ENCODE measurements at regions not wholly inside any gene's neighbourhood (a gene's known extent, or its start where the extent isn't known, plus 50 kb on each side); places are given as distances from the start of the nearest gene placed in this dataset.

GRCh38 chr5:130795037-130795436, 370.0 kb downstream of the HINT1 start:
- BruUV-seq (replicated peaks) = no TSS peak
- intact Hi-C loops (cut with micrococcal nuclease) (no loop called here), in situ Hi-C loops (cut with MboI) (no loop called here)
- 3% methylated on average over 2 of the region's 2 CpGs for WGBS (ENCODE audit: insufficient coverage, low coverage, missing lambda C conversion rate)
- no peaks in the 10 kb centered on the region for H3K79me2 ChIP-seq (ENCODE audit: control insufficient read depth, insufficient read depth, low read length)
- POLR2A ChIA-PET = no interaction called here
- no peak for FAIRE-seq
- H3K4me1 ChIP-seq (replicated peaks in 1 of 2; ENCODE audit: control insufficient read depth in 2 of 2, insufficient read depth in 2 of 2, low read length in 2 of 2) = no peaks in the 10 kb centered on the region
- no peaks in the 10 kb centered on the region for H3K36me3 ChIP-seq (ENCODE audit: control insufficient read depth, insufficient read depth, low read length)
- H3K4me3 ChIP-seq = no peak overlapping the region
- H4K20me1 ChIP-seq (replicated peaks; ENCODE audit: control insufficient read depth, insufficient read depth, low read length) = no peaks in the 10 kb centered on the region
- H2AFZ ChIP-seq (ENCODE audit: low read depth, low read length) = no peak overlapping the region
- no peaks in the 10 kb centered on the region for H3K9me3 ChIP-seq (replicated peaks; ENCODE audit: control insufficient read depth, insufficient read depth, low read depth, low read length)
- ATAC-seq = no peak
- H3K27ac ChIP-seq (ENCODE audit: extremely low read depth, low read depth, low read length) = no peak overlapping the region
- H3K9me1 ChIP-seq (ENCODE audit: control insufficient read depth, insufficient read depth, low read length) = no peaks in the 10 kb centered on the region
- DNase-seq (ENCODE audit: extremely low read depth in 1 of 4, low spot score in 3 of 4) = no peak
- H3K4me2 ChIP-seq (ENCODE audit: insufficient read depth, low read length) = no peak overlapping the region
- H3K9ac ChIP-seq (ENCODE audit: insufficient read depth in 1 of 2, low read depth in 2 of 2, low read length in 2 of 2) = no peak overlapping the region
- no peaks in the 10 kb centered on the region for H3K27me3 ChIP-seq (ENCODE audit: control insufficient read depth in 2 of 2, insufficient read depth in 2 of 2, low read length in 2 of 2)
- CTCF ChIA-PET (ENCODE audit: low intra/inter-chr PET ratio) = no interaction called here
- TF ChIP-seq, protein P1, sequence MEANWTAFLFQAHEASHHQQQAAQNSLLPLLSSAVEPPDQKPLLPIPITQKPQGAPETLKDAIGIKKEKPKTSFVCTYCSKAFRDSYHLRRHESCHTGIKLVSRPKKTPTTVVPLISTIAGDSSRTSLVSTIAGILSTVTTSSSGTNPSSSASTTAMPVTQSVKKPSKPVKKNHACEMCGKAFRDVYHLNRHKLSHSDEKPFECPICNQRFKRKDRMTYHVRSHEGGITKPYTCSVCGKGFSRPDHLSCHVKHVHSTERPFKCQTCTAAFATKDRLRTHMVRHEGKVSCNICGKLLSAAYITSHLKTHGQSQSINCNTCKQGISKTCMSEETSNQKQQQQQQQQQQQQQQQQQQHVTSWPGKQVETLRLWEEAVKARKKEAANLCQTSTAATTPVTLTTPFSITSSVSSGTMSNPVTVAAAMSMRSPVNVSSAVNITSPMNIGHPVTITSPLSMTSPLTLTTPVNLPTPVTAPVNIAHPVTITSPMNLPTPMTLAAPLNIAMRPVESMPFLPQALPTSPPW (CRISPR knock-in tag; IDR thresholded peaks at IDR 0.05) = no peak
- TF ChIP-seq ZNF740 (CRISPR knock-in tag; IDR thresholded peaks at IDR 0.05) = no peak
- TF ChIP-seq ZNF740 (tag; IDR thresholded peaks at IDR 0.05) = no peak
- no peak for TF ChIP-seq GTF2F1 (IDR thresholded peaks at IDR 0.05; ENCODE audit: low read depth, low read length)
- no peak for TF ChIP-seq HIVEP1 (CRISPR knock-in tag; IDR thresholded peaks at IDR 0.05)
- TF ChIP-seq TCF7L2 (IDR thresholded peaks at IDR 0.05; ENCODE audit: low read depth, low read length) = no peak
- TF ChIP-seq AFF4 (CRISPR knock-in tag; IDR thresholded peaks at IDR 0.05) = no peak
- no peak for TF ChIP-seq THRAP3 (IDR thresholded peaks at IDR 0.05; ENCODE audit: borderline replicate concordance)
- TF ChIP-seq HDAC6 (IDR thresholded peaks at IDR 0.05; ENCODE audit: low read depth, low read length) = no peak
- no peak for TF ChIP-seq ZNF512 (tag; IDR thresholded peaks at IDR 0.05)
- TF ChIP-seq TAF7 (tag; IDR thresholded peaks at IDR 0.05) = no peak
- no peak for TF ChIP-seq SMARCB1 (IDR thresholded peaks at IDR 0.05; ENCODE audit: insufficient read length, low read depth)
- no peak for TF ChIP-seq SMARCE1 (IDR thresholded peaks at IDR 0.05)
